GM21447 (cell line): ENCODE measurements at regions not wholly inside any gene's neighbourhood (a gene's known extent, or its start where the extent isn't known, plus 50 kb on each side); places are given as distances from the start of the nearest gene placed in this dataset.

Experiments
- ATAC-seq: cut with Tn5 transposase; IDR thresholded peaks from one replicate; pipeline ENCODE4 v1.9.1; 2021; ENCODE audit not compliant: unreplicated experiment

DNA sequence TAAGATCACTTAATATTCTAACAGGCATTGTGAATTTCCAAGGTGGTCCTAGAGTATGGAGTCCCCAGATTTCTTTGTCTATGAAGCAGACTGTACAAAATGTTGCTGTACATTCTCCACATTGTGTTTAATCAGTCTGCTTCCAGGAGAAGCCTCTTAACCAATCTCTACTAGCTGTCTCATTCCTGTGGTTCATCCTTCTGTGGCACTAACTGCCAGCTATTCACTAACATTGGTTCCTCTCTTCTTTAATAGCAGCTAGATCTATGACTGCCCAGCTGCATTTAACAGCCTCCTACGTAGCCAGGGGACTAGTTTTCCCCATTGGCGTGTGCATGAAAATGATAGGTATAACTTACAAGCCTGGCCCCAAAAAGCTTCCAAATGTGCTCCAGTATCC is 395.4 kb downstream of the SAMD5 start:
- no peak for ATAC-seq

DNA sequence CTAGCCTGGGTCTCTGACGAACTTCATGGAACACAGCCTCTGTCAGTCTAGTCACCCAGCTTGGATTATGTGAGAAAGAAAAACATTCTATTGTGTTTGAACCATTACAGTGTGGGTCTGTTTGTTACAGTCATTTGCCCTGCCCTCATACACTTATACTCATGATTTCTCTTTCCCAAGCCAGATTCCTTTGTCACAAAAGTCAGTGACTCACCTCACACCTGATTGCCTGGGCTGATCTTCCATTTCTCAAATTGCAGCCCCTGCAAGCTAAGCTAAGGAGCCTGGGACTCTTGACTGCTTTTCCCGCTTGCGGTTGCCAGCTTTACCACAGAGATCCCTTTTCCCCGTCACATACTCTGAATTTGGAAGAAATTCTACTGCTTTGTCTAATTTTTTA is 395.9 kb downstream of the SAMD5 start:
- ATAC-seq: no peak

DNA sequence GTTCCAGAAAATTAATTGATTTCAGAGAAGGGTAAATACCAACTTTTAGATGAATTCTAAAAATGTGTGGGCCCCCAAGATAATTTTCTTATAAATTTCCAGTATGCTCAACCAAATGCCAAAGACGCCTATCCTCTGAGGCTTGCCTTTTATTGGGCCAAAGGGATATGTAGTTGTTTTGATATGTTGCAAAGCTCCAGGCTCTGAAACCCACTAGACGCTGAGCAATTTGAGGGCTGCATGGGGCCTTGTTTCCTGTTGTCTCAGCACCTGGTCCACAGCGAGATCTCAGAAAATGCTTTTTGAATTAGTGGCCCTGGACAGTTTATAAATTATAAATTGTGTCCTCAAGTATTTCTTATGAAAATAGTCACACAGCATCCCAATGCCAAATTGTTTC is 397.2 kb downstream of the SAMD5 start:
- no peak for ATAC-seq

DNA sequence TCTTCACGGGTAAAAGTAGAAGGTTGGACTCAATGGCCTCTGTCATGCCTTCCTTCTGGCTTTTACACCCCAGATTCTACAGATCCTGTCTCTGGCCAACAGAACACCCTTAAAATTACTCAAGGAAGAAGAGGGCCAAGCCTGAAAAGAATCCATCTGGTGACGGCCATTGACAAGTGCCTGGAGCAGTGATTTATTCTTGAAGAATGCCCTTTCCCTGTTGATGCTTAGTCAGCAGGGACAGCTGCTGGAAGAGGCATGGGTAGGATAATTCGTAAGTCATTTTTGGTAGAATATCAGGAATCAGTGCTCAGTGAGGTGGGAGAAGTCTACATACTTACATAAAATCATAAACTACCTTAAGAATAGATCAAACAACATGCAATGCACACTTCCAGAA is 397.9 kb downstream of the SAMD5 start:
- ATAC-seq: no peak

DNA sequence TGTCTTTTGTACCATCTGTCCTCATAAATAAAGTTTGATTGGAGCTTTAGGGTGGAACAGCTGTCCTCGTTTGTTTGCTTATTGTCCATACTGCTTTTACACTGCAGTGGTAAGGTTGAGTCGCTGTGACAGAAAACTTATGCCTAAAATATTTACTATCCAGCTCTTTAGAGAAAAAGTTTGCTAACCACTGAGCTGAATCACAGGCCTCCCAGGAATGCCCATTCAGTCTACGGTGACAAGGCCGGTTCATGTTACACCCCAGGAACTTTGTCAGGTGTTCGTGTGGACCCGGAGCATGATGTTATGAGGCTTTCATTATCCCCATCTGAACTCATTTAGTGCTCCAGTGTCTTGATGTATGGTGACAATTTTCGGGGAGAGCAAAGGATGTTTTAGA is 401.1 kb downstream of the SAMD5 start:
- ATAC-seq: no peak

DNA sequence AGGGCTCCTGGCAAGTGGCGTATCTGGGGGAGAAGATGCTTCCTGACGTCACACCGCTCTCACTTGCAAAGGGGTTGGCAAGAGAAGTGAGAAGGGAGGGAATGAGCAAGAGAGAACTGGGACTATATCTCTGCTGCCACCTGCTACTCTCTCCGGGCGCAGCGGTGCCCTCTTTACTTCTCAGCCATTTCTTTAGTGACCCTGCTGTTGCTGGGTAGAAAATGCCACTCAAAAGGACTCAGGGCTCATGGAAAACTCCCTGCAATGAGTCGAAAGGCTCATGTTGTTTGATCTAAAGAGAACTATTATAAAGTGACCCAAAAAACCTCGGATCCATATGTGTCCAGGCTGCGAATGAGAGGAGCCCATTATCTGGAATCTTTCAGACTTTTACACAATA is 401.8 kb downstream of the SAMD5 start:
- ATAC-seq: no peak

DNA sequence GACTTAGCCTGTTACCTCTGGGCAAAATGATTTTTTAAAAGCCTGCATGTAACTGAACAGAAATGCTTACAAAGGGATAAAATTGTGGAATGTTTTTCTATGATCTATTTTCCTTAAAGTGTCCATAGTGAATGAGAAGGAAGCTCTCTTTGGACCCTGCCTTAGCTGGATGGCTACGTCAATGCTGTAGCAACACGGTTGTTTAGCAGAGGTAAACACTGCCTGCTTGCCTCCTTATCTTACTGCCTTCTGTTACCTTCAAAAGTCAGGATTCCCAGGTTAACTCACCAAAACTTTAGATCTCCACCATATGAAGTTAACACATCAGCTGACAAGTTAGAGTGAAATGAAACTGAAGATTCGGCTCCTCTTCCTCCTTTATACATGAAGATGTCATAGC is 402.6 kb downstream of the SAMD5 start:
- no peak for ATAC-seq

DNA sequence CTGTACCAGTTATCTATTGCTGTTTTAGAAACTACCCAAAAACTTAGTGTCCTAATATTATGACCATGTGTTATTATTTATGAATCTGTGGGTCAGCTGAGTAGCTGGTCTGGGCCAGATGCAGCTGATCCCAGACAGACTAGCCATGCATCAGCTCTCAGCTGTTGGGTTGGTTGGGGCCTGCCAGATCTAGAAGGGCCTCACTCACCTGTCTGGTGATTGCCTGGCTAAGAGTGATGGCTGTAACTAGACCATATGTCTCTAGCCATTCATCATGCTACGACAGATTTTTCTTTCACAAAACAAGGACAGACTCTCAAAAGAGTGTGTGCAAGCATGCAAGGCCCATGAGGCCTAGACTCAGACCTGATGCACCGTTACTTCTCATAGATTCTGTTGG is 403.2 kb downstream of the SAMD5 start:
- ATAC-seq: no peak

DNA sequence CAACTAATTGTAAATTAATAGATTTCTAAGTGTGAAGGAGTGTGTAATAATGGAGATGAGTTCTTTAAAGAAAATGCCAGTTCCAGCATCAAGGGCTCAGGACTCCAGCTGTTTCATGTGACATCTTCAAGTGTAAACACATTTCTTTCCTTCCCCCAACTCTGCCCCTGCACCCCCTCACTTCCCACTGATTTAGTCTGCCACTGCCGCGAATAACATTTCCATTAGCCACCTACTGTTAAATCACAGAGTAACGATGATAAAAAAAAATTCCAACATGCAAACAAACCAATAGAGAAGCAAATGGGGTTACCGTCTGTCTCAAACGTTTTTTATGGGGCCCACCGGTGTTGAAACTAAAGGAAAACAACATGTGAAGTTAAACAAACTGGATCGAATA is 414.3 kb downstream of the SAMD5 start:
- ATAC-seq: no peak

DNA sequence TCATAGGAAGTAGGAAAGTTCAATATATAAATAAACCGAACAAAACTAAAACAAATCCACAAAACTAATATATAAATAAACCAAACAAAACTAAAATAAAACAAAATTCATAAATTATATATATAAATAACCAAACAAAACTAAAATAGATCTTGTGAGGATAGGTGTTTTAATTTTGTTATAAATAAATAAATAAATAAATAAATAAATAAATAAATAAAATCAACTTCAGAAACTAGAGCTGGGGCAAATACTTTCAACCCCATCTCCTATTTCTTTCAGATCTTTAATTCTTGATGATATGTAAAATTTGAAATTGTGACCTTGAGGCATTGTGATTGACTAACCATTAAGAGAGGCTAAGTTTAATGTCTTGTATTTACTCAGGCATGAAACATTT is 416.1 kb downstream of the SAMD5 start:
- ATAC-seq: no peak

DNA sequence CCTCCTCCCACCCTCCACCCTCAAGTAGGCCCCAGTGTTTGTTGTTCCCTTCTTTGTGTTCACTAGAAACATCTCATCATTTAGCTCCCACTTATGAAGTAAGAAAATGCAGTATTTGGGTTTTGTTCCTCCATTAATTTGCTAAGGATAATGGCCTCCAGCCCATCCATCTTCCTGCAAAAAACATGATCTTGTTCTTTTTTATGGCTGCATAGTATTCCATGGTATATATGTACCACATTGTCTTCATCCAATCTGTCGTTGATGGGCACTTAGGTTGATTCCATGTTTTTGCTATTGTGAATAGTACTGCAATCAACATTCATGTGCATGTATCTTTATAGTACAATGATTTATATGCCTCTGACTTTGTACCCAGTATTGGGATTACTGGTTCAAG is 416.8 kb upstream of the SASH1 start:
- ATAC-seq: no peak

DNA sequence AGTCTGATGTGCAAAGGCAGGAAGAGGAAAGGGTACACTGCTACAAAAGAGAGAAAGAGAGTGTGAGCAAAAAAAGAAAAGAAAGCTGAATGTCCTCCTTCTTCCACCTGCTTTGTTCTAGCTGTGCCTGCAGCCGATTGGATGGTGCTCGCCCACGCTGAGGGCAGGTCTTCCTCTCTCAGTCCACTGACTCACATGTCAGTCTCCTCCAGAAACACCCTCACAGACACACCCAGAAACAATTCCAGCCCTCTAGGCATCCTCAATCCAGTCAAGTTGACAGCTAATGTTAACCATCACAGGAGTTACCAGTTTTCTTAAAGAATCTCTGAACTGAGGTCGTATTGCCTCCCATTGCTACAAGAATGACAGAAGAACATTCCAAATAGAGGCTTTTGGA is 411.9 kb upstream of the SASH1 start:
- no peak for ATAC-seq

DNA sequence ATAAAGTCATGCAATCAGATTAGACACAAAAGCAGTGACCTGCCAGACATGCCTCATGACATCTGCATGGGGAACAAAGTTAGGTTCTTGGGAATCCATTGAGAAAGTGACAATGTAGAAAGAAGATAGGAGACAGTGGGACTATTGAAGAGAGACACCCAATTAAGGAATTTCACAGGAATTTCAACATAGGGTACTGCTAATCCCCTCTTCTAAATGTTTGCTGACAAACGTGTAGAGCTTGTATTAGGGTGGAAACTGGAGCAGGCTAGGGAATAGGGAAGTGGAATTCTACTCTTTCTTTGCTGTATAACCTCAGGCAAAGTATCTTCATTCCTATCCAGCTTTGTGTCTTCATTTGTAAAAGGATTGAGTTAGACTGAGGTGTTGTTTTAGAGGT is 409.4 kb upstream of the SASH1 start:
- no peak for ATAC-seq

DNA sequence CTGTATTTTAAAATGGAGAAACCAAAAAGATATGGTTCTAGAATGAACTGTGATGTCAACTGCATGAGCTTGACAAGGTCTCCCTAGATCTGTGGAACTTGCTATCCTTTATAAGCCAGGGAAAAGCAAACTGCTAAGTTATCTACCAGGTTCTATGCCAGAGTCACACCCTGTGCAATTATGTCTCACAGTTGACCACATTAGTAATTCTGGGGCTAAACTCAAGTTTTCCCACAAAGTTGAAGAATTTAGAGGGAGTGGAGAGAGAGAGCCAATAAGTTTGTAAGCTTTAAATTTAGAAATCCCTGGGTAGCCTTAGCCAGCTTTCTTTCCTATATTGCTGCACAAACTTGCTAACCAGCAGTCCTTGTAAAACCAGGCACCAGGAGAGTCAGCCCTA is 407.0 kb upstream of the SASH1 start:
- ATAC-seq: no peak

DNA sequence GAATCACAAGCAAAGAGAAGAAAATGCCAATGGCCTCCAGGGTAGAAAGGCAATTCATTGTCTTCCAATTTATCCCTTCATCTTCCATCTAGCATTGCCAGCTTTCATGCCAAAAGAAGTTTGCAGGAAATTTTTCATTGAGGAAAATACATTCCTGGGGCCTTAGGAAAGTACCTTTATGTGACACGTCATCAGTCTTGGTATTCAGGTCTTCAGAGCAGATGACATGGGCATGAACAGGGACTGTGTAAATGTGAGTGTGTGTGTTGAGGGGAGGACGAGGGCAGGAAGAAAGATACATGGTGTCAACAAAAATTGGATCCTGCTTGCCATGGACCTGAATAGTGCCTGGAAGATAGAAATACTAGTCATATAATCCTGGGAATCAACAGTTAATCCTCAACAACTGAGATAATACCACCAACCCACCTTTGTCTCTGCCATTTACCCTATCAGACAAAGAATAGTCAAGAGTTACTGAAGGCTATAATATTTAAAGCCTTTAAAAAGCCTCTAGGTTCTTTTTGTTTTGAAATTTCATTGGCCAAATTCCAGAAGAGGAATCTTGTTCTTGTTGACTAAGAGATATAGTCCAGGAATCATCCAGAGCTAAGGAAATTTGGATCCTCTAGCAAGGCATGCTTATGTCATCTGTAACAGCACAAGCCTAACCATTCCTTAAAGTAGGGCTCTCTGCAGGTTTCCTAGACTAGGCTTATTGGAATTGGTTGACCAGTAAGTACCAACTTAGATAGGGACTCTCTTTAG is 405.8 kb upstream of the SASH1 start:
- ATAC-seq: no peak

DNA sequence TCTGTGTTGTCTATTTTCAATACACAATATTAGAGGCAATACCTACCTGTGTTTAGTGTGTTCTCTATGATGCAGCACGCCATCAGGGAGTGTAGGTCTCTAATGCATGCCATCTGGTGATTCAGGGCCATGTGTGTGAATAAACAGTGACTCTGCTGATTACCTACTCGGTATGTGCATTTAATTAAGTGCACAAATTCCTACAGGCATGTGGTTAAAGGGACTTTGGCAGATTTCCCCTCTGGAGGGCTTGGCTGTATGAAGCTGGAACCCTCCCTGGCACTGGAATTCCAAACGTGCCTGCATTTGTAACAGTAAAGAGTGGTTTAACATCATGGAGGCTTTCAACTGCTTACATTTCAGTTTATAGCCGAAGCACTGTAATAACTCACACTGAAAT is 401.5 kb upstream of the SASH1 start:
- ATAC-seq: no peak

DNA sequence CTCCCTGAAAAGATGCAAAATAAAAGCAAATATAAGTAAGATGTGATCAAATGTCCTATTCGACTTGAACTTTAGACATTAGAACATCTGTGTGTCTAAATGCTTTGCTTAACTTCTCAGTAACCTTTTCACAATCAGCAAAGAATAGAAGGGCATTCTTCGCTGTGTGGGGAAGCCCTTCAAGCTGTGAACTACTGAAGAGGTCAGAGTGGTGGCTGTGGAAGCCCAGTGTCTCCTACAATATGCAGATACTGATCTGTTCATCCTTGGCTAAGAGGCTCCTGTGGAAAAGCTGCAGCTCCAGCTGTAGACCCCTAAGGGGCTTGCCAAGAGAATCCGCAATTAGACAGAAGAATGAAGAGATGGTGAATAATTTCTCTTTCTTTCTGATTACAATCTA is 400.3 kb upstream of the SASH1 start:
- no peak for ATAC-seq

DNA sequence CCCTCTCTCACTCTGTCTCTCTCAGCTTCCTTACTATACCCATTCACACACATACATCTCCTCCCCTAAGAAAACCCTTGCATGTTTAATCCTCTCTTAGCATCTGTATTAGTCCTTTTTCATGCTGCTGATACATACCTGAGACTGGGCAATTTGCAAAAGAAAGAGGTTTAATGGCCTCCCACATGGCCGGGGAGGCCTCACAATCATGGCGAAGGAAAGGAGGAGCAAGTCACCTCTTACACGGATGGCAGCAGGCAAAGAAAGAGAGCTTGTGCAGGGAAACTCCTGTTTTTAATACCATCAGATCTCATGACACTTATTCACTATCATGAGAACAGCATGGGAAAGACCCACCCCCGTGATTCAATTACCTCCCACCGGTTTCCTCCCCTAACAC is 398.5 kb upstream of the SASH1 start:
- no peak for ATAC-seq

DNA sequence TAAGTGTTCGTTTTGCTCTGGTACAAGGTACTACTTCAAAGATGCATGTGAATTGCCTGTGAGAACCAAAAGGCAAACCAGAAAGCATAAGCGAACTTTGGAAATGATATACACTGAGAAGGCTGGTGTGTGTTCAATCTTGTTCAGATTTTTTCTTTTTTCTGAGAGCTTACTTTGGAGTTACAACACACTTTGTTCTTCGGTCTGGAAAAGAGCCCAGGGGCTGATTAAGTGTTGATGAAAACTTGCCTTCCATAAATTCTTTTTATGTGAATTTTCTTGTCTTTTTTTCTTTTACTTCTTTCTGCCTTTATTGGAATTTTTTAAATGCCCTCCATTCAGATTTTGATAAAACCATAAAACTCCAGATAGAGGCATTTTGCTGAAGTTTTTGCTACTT is 395.1 kb upstream of the SASH1 start:
- no peak for ATAC-seq

DNA sequence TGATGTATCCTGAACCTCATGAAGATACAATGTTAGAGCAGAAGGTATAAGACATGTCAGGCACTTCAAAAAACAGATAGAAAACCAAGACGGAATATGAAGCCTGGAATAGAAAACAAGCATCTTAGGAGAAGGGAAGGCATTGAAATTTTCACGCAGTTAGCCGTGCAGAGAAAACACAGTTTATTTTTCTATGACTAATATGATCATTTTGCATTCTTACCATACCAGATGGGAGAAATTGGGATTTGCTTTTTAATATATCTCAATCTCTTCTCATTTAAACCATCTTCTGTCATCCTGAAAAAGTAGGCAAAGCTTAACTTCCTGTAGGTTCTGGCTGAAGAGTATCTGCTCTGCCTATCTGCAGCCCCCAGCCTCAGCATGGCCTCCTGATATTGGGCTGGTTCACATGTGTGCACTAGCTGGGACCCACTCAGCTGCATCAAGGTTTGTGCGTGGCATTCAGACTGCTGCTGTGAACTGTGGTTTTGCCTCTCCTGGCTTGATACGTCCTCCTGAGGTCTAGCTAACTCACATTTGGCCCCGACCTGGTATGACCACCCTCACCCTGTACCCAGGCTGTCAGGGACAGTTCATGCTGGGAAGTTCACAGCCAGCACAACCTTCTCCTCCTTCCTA is 392.5 kb upstream of the SASH1 start:
- ATAC-seq: no peak

DNA sequence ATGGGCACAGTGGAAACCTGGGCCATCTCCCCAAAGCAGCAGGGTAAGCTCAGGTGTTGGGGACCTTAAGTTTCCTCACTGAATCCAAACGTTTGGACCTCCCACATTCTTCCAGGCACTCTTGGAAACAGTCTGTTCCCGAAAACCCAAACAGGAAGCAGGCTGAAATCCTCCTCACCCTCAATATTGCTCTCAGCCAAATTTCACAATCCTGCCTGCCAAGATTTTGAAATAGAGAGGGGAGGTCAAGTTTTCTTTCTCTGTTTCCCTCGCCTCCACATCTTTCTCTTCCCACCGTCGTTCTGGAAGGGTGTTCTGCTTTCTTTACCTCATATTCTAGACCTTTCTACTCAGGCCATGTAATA is 392.0 kb upstream of the SASH1 start:
- ATAC-seq: no peak

DNA sequence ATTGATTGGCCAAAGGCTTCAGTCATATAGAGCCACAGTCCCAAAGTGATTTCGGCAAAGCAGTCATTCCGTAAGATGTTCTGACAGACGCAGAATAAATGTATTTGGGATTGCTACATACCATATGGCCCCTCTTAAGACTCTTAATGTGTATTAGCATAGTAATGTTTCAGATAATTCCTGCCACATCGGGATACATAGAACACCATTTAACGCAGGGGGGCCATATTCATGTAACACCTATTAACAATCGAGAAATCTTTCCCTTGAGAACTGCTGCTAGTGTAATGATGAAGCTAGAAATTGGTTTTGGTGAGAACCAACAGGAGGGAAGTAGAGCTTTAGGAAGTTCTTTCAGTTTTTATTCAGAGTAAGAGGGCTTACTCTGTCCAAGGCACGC is 390.9 kb upstream of the SASH1 start:
- ATAC-seq: no peak

DNA sequence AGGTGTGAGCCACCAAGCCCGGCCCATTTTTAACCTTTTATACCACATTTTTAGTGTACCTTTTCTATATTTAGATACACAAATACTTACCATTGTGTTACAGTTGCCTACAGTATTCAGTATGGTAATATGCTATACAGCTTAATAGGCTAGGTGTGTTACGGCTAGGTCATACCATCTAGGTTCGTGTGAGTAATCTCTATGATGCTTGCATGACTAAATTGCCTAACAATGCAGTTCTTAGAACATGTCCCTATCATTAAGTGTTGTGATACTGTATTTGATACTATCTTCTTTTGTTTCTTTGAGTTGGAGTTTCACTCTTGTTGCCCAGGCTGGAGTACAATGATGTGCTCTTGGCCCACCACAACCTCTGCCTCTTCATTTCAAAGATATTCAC is 387.7 kb upstream of the SASH1 start:
- no peak for ATAC-seq
